ENCODE measurements at regions not wholly inside any gene's neighbourhood (a gene's known extent, or its start where the extent isn't known, plus 50 kb on each side); places are given as distances from the start of the nearest gene placed in this dataset.

DNA sequence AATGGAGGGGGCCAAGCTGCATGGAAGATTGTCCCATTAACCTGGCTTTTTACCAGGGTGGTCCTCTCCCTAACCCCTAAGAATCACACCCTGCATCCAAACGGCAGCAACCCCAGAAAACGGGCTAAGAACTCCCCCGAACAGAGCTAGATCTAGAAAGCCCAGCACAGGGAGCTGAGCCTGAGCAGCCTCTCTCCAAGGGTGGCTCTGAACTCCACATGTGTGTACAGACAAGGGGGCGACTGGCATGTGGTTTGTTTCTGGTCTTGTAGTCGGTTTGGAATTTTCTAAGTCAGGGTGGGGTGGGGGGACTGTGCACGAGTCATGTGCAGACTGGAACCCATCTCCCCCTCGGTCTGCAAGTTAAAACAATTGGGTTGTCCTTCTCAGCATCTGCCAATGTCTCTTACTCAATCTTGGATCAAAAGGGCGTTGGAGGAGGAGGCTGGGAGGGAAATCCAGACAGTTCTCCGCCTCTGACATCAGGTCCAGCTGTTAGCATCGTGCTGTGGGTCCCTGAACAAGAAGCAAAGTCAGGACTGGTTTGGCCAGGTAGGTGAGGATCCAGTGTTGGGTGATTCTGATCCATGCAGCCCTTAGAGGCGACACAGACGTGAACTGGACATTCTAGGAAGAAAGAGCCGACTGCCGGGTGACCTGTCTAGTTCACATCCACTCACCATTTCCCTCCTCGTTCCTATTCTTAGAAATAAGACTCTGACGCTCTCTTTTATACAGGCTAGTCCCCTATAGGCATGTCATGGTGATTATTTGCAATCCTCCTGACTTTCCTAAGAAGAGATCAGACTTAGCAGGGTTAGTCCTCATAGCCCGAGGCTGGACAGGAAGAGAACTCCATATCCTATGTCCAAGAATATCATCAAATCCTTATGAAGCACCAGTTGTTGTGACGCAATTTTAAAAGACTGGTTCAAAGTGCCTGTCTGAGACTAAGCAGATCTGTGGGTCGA is 381.8 kb downstream of the SOX9 start:
- TF ChIP-seq EZH2 (IDR thresholded peaks at IDR 0.05; ENCODE audit: borderline replicate concordance) (no peak), EZH2phosphoT487 (IDR thresholded peaks at IDR 0.05; ENCODE audit: low read depth, severe bottlenecking, unreplicated experiment) (no peak)
- TF ChIP-seq, protein P1, sequence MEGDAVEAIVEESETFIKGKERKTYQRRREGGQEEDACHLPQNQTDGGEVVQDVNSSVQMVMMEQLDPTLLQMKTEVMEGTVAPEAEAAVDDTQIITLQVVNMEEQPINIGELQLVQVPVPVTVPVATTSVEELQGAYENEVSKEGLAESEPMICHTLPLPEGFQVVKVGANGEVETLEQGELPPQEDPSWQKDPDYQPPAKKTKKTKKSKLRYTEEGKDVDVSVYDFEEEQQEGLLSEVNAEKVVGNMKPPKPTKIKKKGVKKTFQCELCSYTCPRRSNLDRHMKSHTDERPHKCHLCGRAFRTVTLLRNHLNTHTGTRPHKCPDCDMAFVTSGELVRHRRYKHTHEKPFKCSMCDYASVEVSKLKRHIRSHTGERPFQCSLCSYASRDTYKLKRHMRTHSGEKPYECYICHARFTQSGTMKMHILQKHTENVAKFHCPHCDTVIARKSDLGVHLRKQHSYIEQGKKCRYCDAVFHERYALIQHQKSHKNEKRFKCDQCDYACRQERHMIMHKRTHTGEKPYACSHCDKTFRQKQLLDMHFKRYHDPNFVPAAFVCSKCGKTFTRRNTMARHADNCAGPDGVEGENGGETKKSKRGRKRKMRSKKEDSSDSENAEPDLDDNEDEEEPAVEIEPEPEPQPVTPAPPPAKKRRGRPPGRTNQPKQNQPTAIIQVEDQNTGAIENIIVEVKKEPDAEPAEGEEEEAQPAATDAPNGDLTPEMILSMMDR (IDR thresholded peaks at IDR 0.05; ENCODE audit: poor library complexity) = no peak
- DNase-seq (ENCODE audit: low spot score) = no peak
- Histone ChIP-seq H3K9me2 (replicated peaks; ENCODE audit: insufficient read depth) (no peaks in the 10 kb centered on the region), H3K27ac (peak overlapping the region; percentile 78), H3K4me2 (peak overlapping the region; percentile 46), H3K4me1 (ENCODE audit: insufficient read depth) (peaks cover 14% of the 10 kb centered on the region), H3K9me3 (ENCODE audit: low read depth) (no peaks in the 10 kb centered on the region), H3K27me3 (no peaks in the 10 kb centered on the region), H3K79me2 (peaks cover 83% of the 10 kb centered on the region), H3K36me3 (replicated peaks; ENCODE audit: insufficient read depth, low read depth) (no peaks in the 10 kb centered on the region), H2AFZ (no peak overlapping the region), H4K20me1 (ENCODE audit: insufficient read depth, poor library complexity, severe bottlenecking) (no peaks in the 10 kb centered on the region), H3K4me3 (no peak overlapping the region)
- 61% methylated on average over 19 of the region's 19 CpGs for WGBS (ENCODE audit: low lambda C conversion rate, missing lambda C conversion rate)

DNA sequence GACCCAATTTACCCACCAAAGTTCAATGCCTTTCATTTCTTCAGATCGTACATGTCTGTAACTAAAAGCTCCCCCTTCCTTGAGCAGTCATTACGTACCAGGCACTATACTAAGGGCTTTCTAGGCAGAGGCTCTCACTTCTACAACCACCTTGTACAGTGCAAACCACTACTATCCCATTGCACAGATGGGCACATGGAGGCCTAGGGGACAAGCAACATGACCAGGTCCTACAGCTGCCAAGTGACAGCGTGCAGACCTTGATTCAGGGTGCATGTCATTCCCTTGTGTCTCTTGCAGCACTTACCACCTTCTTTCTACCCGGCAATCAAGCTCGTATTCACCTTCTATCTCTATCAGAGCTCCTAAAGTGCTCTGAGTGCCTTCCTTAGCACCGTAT is 382.7 kb downstream of the SOX9 start:
- H3K9me2 ChIP-seq (replicated peaks; ENCODE audit: insufficient read depth) = no peaks in the 10 kb centered on the region
- H2AFZ ChIP-seq = no peak overlapping the region
- no peak overlapping the region for H3K27ac ChIP-seq
- no peaks in the 10 kb centered on the region for H4K20me1 ChIP-seq (ENCODE audit: insufficient read depth, poor library complexity, severe bottlenecking)
- H3K4me3 ChIP-seq = no peak overlapping the region
- peaks cover 83% of the 10 kb centered on the region for H3K79me2 ChIP-seq
- H3K27me3 ChIP-seq = no peaks in the 10 kb centered on the region
- WGBS (ENCODE audit: low lambda C conversion rate, missing lambda C conversion rate) = 94% methylated on average over 6 of the region's 6 CpGs
- H3K4me2 ChIP-seq = no peak overlapping the region
- no peaks in the 10 kb centered on the region for H3K9me3 ChIP-seq (ENCODE audit: low read depth)
- DNase-seq (ENCODE audit: low spot score) = no peak
- H3K4me1 ChIP-seq (ENCODE audit: insufficient read depth) = peaks cover 14% of the 10 kb centered on the region
- H3K36me3 ChIP-seq (replicated peaks; ENCODE audit: insufficient read depth, low read depth) = no peaks in the 10 kb centered on the region
- no peak for TF ChIP-seq EZH2 (IDR thresholded peaks at IDR 0.05; ENCODE audit: borderline replicate concordance)
- no peak for TF ChIP-seq EZH2phosphoT487 (IDR thresholded peaks at IDR 0.05; ENCODE audit: low read depth, severe bottlenecking, unreplicated experiment)
- TF ChIP-seq, protein P1 (IDR thresholded peaks at IDR 0.05; ENCODE audit: poor library complexity) = no peak

DNA sequence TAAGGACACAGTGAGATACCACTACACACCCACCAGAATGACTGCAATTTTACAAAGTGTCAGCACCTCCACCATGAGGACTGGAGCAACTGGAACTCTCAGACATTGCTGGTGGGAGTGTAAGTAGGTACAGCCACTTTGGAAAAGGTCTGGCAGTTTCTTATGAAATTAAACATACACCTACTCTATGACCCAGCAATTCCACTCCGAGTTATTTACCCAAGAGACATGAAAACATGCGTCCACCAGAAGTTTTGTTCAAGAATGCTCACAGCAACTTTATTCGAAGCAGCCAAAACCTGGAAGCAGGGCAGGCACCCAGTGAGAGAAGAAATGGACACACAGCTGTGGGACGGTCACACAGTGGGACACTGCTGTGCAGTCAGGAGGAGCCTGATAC is 384.0 kb downstream of the SOX9 start:
- no peak overlapping the region for H3K4me2 ChIP-seq
- no peak overlapping the region for H2AFZ ChIP-seq
- H3K4me3 ChIP-seq = no peak overlapping the region
- peaks cover 85% of the 10 kb centered on the region for H3K79me2 ChIP-seq
- no peak for DNase-seq (ENCODE audit: low spot score)
- no peaks in the 10 kb centered on the region for H3K9me3 ChIP-seq (ENCODE audit: low read depth)
- H3K27me3 ChIP-seq = no peaks in the 10 kb centered on the region
- TF ChIP-seq EZH2 (IDR thresholded peaks at IDR 0.05; ENCODE audit: borderline replicate concordance) (no peak), EZH2phosphoT487 (IDR thresholded peaks at IDR 0.05; ENCODE audit: low read depth, severe bottlenecking, unreplicated experiment) (no peak)
- TF ChIP-seq, protein P1 (IDR thresholded peaks at IDR 0.05; ENCODE audit: poor library complexity) = no peak
- H3K4me1 ChIP-seq (ENCODE audit: insufficient read depth) = peaks cover 14% of the 10 kb centered on the region
- WGBS (ENCODE audit: low lambda C conversion rate, missing lambda C conversion rate) = 89% methylated on average over 4 of the region's 4 CpGs
- H4K20me1 ChIP-seq (ENCODE audit: insufficient read depth, poor library complexity, severe bottlenecking) = no peaks in the 10 kb centered on the region
- H3K27ac ChIP-seq = no peak overlapping the region
- no peaks in the 10 kb centered on the region for H3K36me3 ChIP-seq (replicated peaks; ENCODE audit: insufficient read depth, low read depth)
- no peaks in the 10 kb centered on the region for H3K9me2 ChIP-seq (replicated peaks; ENCODE audit: insufficient read depth)
